PC-3 (cell line): ENCODE measurements at regions not wholly inside any gene's neighbourhood (a gene's known extent, or its start where the extent isn't known, plus 50 kb on each side); places are given as distances from the start of the nearest gene placed in this dataset.

ENCODE experiments used
- ATAC-seq: fragments of 200-7000 bp; cut with Tn5 transposase; 2 replicates; pipeline ENCODE4 v1.9.1; 2020; ENCODE audit warnings: mild to moderate bottlenecking, moderate library complexity
- BruUV-seq: library from RNA; stranded (reverse); fragments of 400-500 nt; replicated peaks from 2 replicates; lab custom pipeline; 2021; lab: Mats Ljungman, UMichigan
- CTCF ChIA-PET: fragments of 300-600 bp; sonication (Branson Sonifier 250); formaldehyde crosslinking; loops from one replicate; lab custom pipeline; 2022; ENCODE audit warnings: antibody characterized with exemption; lab: Charles Lee
- POLR2A ChIA-PET: fragments of 300-600 bp; sonication (Branson Sonifier 250); formaldehyde crosslinking; loops from one replicate; lab custom pipeline; 2022; ENCODE audit warnings: antibody characterized with exemption; ENCODE audit not compliant: unreplicated experiment; lab: Charles Lee
- DNase-seq: peaks from one replicate; pipeline ENCODE4 v3.0.0-alpha.2; 2015
- H2AFZ ChIP-seq: fragments of 300-600 bp; sonication (generic); 2 replicates; pipeline ENCODE4 v1.6.0; 2016; ENCODE audit warnings: antibody characterized with exemption, low read length
- H3F3A ChIP-seq: fragments of 300-600 bp; sonication (generic); one replicate; pipeline ENCODE4 v1.6.0; 2017; ENCODE audit warnings: antibody characterized with exemption, low read length, control low read depth, mild to moderate bottlenecking; ENCODE audit not compliant: unreplicated experiment
- H3K27ac ChIP-seq: fragments of 300-600 bp; sonication (generic); 2 replicates; pipeline ENCODE4 v1.5.1; 2016; ENCODE audit warnings: mild to moderate bottlenecking, low read length
- H3K27me3 ChIP-seq: fragments of 300-600 bp; sonication (generic); 2 replicates; pipeline ENCODE4 v1.6.1; 2016; ENCODE audit warnings: low read length, mixed read lengths
- H3K36me3 ChIP-seq: fragments of 300-600 bp; sonication (generic); 2 replicates; pipeline ENCODE4 v1.6.1; 2016; ENCODE audit warnings: low read depth, mixed run types, low read length, mixed read lengths
- H3K4me1 ChIP-seq: fragments of 300-600 bp; sonication (generic); 2 replicates; pipeline ENCODE4 v1.5.1; 2016; ENCODE audit warnings: low read length; ENCODE audit not compliant: insufficient read depth
- H3K4me2 ChIP-seq: fragments of 300-600 bp; sonication (generic); 2 replicates; pipeline ENCODE4 v1.6.0; 2016; ENCODE audit warnings: low read length
- H3K4me3 ChIP-seq: fragments of 300-600 bp; sonication (generic); 2 replicates; pipeline ENCODE4 v1.5.1; 2016; ENCODE audit warnings: mild to moderate bottlenecking, low read length, mixed read lengths
- H3K79me2 ChIP-seq: fragments of 300-600 bp; sonication (generic); 2 replicates; pipeline ENCODE4 v1.6.1; 2017; ENCODE audit warnings: low read length, mixed read lengths
- H3K9ac ChIP-seq: fragments of 300-600 bp; sonication (generic); 2 replicates; pipeline ENCODE4 v1.6.0; 2016; ENCODE audit warnings: mild to moderate bottlenecking, low read length
- H3K9me2 ChIP-seq: fragments of 300-600 bp; sonication (generic); replicated peaks from 2 replicates; pipeline ENCODE4 v1.6.1; 2016; ENCODE audit warnings: mixed run types, low read length, mixed read lengths
- H3K9me3 ChIP-seq: fragments of 300-600 bp; sonication (generic); 2 replicates; pipeline ENCODE4 v1.6.1; 2016; ENCODE audit warnings: low read length, mixed read lengths
- H4K20me1 ChIP-seq: fragments of 300-600 bp; sonication (generic); 2 replicates; pipeline ENCODE4 v1.6.1; 2016; ENCODE audit warnings: low read length, mixed read lengths
- EZH2 ChIP-seq: fragments of 300-600 bp; sonication (generic); IDR thresholded peaks from one replicate; pipeline ENCODE4 v1.6.1; 2017; ENCODE audit warnings: antibody characterized with exemption, mild to moderate bottlenecking, low read length; ENCODE audit not compliant: unreplicated experiment
- EZH2phosphoT487 ChIP-seq: fragments of 300-600 bp; sonication (generic); IDR thresholded peaks from 2 replicates; pipeline ENCODE4 v1.6.1; 2018; ENCODE audit warnings: mild to moderate bottlenecking, antibody characterized with exemption, low read length, borderline replicate concordance
- intact Hi-C: fragments of 100-400 bp; cut with micrococcal nuclease; formaldehyde crosslinking; loops from 2 replicates; pipeline ENCODE4 v1.9.0; 2023
- TF ChIP-seq, protein P1 (sequence below): fragments of 300-600 bp; sonication (generic); conservative IDR thresholded peaks from 2 replicates; pipeline ENCODE4 v1.5.1; 2017; ENCODE audit warnings: antibody characterized with exemption, low read depth, mild to moderate bottlenecking, low read length

DNA sequence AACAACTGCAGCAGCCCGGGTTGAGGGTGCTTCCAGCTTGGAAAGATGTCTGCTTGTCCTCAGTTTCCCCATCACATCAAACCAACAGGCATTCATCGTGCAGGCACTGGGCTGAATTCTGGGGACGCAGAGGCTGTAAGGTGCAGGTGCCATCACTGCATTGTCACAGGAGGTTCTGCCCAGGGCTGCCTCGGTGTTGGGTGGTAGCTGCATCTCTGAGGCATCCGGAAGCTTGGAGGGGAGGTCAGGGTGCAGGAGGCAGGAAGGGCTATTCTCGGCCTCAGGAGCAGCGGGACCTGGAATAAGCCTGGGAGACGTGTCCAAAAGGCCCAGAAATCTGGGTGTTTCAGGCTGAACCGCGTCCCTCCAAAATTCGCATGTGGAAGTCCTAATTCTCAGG, 134.6 kb downstream of the HMX1 start:
- no peaks in the 10 kb centered on the region for H3K36me3 ChIP-seq
- DNase-seq (no peak), ATAC-seq (no peak)
- no peak overlapping the region for H3K4me2 ChIP-seq
- no peaks in the 10 kb centered on the region for H3K9me3 ChIP-seq
- no peak overlapping the region for H3K4me3 ChIP-seq
- no TSS peak for BruUV-seq
- no peaks in the 10 kb centered on the region for H3K4me1 ChIP-seq
- H3K9me2 ChIP-seq = no peaks in the 10 kb centered on the region
- H4K20me1 ChIP-seq = no peaks in the 10 kb centered on the region
- POLR2A ChIA-PET = no interaction called here
- H3F3A ChIP-seq = no peaks in the 10 kb centered on the region
- intact Hi-C loops = no loop called here
- no peaks in the 10 kb centered on the region for H3K79me2 ChIP-seq
- no peak overlapping the region for H3K9ac ChIP-seq
- CTCF ChIA-PET = no interaction called here
- no peak for TF ChIP-seq EZH2phosphoT487
- TF ChIP-seq, protein P1, sequence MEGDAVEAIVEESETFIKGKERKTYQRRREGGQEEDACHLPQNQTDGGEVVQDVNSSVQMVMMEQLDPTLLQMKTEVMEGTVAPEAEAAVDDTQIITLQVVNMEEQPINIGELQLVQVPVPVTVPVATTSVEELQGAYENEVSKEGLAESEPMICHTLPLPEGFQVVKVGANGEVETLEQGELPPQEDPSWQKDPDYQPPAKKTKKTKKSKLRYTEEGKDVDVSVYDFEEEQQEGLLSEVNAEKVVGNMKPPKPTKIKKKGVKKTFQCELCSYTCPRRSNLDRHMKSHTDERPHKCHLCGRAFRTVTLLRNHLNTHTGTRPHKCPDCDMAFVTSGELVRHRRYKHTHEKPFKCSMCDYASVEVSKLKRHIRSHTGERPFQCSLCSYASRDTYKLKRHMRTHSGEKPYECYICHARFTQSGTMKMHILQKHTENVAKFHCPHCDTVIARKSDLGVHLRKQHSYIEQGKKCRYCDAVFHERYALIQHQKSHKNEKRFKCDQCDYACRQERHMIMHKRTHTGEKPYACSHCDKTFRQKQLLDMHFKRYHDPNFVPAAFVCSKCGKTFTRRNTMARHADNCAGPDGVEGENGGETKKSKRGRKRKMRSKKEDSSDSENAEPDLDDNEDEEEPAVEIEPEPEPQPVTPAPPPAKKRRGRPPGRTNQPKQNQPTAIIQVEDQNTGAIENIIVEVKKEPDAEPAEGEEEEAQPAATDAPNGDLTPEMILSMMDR = no peak
- no peak for TF ChIP-seq EZH2
- H2AFZ ChIP-seq = no peak overlapping the region
- H3K27ac ChIP-seq = no peak overlapping the region
- 0 out of 2 replicates have a peak, but pooled peaks cover 16% of the 10 kb centered on the region for H3K27me3 ChIP-seq

DNA sequence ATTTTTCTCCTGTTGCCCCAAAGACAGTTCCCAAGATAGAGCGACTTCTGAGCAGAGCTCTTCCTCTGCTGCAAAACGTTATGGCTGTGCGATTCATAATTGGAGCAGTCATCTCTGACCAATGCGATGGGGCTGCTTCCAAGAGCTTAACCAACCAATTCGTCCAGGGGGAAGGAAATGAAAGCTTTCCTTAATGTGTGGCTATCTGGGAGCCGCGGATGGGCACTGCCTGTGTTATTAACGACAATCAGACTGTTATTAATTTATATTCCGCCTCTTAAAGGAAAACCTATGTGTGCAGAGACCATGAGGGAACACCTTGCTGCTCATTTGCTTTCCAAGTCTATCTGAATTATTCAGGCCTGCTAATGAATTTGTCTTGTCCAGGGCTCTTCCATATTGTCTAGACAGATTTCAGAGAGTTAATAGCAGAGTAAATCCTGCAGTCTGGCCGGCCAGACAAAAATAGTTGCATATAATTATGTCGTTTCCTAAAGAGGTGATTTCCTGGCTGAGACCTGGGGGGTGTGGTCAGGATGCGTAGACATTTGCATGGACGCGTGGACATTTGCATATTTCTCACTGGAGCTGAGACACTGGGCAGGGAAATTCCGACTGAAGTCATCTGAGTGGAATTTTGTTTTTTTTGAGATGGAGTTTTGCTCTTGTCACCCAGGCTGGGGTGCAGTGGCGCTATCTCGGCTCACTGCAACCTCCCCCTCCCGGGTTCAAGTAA, 135.4 kb downstream of the HMX1 start:
- no peaks in the 10 kb centered on the region for H3K9me2 ChIP-seq
- no peaks in the 10 kb centered on the region for H3F3A ChIP-seq
- no peak overlapping the region for H3K4me3 ChIP-seq
- no peaks in the 10 kb centered on the region for H3K79me2 ChIP-seq
- H3K4me1 ChIP-seq = no peaks in the 10 kb centered on the region
- intact Hi-C loops = no loop called here
- ChIA-PET POLR2A (no interaction called here), CTCF (no interaction called here)
- no peaks in the 10 kb centered on the region for H4K20me1 ChIP-seq
- no peak overlapping the region for H3K9ac ChIP-seq
- no peak for TF ChIP-seq EZH2
- TF ChIP-seq, protein P1 = no peak
- no peak for TF ChIP-seq EZH2phosphoT487
- H3K27ac ChIP-seq = no peak overlapping the region
- no peaks in the 10 kb centered on the region for H3K36me3 ChIP-seq
- ATAC-seq (no peak), DNase-seq (no peak)
- 0 out of 2 replicates have a peak, but pooled peaks cover 16% of the 10 kb centered on the region for H3K27me3 ChIP-seq
- H3K4me2 ChIP-seq = no peak overlapping the region
- H2AFZ ChIP-seq = no peak overlapping the region
- no peaks in the 10 kb centered on the region for H3K9me3 ChIP-seq
- BruUV-seq = no TSS peak
